BJ (cell line): ENCODE measurements at regions not wholly inside any gene's neighbourhood (a gene's known extent, or its start where the extent isn't known, plus 50 kb on each side); places are given as distances from the start of the nearest gene placed in this dataset.
"Not testable (repeated sequence)": the region's sequence is repeated elsewhere in the genome, so short reads cannot be mapped to it uniquely, and the experiment has no call there.

ENCODE experiments used
- CTCF ChIA-PET: fragments of 350-600 bp; formaldehyde crosslinking; extraction: SDS; loops from one replicate; lab custom pipeline; 2021; ENCODE audit warnings: antibody characterized with exemption, inconsistent platforms; lab: Yijun Ruan, JAX
- POLR2A ChIA-PET: fragments of 300-600 bp; sonication (Branson Sonifier 250); formaldehyde crosslinking; extraction: SDS; loops from one replicate; lab custom pipeline; 2021; ENCODE audit warnings: antibody characterized with exemption; lab: Charles Lee
- DNase-seq: peaks from one replicate; pipeline ENCODE4 v3.0.0-alpha.2; 2011; ENCODE audit warnings: low read depth
- H3K27me3 ChIP-seq: 2 replicates; pipeline ENCODE4 v1.6.0; 2011; ENCODE audit warnings: low read length; ENCODE audit not compliant: control insufficient read depth, insufficient read depth
- H3K36me3 ChIP-seq: 2 replicates; pipeline ENCODE4 v1.5.1; 2011; ENCODE audit warnings: low read length; ENCODE audit not compliant: control insufficient read depth, insufficient read depth
- H3K4me3 ChIP-seq: 2 replicates; pipeline ENCODE4 v1.5.1; 2011; ENCODE audit warnings: low read depth, mild to moderate bottlenecking, control low read depth, low read length
- TF ChIP-seq, protein P1 (sequence below): IDR thresholded peaks from 2 replicates; pipeline ENCODE4 v1.5.1; 2011; ENCODE audit warnings: low read depth, mild to moderate bottlenecking, control low read depth, inconsistent platforms, low read length, moderate library complexity; ENCODE audit not compliant: insufficient read depth

DNA sequence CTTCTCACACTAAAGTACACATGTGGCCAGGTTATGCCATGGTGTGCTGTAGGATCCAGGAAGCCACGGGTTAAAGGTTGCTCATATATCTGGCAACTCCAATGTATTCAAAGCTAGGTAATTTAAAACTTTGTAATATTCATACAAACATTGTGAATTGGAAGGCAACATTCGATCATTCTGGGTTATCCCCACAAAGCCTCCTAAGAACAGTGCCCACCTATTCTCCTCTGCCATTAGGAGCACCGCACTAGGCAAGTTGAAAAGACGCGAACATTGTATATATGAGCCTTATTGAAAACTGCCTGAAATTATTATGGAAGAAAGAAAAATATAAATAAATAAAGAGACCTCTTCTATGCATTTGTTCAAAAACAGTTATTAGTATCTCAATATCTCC, 228.2 kb downstream of the IGSF11 start:
- TF ChIP-seq, protein P1, sequence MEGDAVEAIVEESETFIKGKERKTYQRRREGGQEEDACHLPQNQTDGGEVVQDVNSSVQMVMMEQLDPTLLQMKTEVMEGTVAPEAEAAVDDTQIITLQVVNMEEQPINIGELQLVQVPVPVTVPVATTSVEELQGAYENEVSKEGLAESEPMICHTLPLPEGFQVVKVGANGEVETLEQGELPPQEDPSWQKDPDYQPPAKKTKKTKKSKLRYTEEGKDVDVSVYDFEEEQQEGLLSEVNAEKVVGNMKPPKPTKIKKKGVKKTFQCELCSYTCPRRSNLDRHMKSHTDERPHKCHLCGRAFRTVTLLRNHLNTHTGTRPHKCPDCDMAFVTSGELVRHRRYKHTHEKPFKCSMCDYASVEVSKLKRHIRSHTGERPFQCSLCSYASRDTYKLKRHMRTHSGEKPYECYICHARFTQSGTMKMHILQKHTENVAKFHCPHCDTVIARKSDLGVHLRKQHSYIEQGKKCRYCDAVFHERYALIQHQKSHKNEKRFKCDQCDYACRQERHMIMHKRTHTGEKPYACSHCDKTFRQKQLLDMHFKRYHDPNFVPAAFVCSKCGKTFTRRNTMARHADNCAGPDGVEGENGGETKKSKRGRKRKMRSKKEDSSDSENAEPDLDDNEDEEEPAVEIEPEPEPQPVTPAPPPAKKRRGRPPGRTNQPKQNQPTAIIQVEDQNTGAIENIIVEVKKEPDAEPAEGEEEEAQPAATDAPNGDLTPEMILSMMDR = no peak
- ChIA-PET CTCF (no interaction called here), POLR2A (no interaction called here)
- DNase-seq = no peak
- no peaks in the 10 kb centered on the region for H3K27me3 ChIP-seq
- no peak overlapping the region for H3K4me3 ChIP-seq
- no peaks in the 10 kb centered on the region for H3K36me3 ChIP-seq

DNA sequence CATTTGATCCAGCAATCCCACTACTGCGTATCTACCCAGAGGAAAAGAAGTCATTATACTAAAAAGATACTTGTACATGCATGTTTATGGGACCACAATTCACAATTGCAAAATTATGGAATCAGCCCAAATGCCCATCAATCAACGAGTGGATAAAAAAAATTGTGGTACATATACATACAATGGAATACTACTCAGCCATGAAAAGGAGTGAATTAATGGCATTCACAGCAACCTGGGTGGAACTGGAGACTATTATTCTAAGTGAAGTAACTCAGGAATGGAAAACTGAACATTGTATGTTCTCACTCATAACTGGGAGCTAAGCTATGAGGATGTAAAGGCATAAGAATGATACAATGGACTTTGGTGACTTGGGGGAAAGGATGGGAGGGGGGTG, 227.3 kb downstream of the IGSF11 start:
- H3K36me3 ChIP-seq, DNase-seq, H3K27me3 ChIP-seq, POLR2A ChIA-PET, CTCF ChIA-PET, H3K4me3 ChIP-seq: not testable (repeated sequence)

DNA sequence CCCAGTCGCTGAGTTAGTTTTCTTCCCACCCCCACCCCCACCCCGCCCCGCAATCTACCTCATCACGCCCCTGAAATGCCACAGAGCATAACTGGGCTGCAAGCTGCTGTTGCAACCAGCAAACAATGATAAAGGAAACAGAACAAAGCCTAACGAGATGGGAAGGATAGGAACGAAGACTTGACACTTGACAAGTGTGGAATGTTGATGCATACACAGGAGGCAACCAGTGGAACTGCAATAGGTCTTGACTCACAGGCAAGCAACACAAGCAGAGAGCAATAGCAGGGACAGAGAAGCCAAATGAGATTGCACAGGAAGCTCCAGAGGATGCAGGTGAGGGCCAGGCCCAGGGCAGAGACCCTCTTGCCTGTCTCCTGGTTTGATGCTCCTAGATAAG, 225.9 kb downstream of the IGSF11 start:
- ChIA-PET CTCF (interaction anchor here (1.0 to 1.3 kb wide), 2 partner anchors 8 to 10 kb away, joined by 4 to 5 read pairs; no protein-coding TSS in a partner anchor), POLR2A (no interaction called here)
- TF ChIP-seq, protein P1 = no peak

DNA sequence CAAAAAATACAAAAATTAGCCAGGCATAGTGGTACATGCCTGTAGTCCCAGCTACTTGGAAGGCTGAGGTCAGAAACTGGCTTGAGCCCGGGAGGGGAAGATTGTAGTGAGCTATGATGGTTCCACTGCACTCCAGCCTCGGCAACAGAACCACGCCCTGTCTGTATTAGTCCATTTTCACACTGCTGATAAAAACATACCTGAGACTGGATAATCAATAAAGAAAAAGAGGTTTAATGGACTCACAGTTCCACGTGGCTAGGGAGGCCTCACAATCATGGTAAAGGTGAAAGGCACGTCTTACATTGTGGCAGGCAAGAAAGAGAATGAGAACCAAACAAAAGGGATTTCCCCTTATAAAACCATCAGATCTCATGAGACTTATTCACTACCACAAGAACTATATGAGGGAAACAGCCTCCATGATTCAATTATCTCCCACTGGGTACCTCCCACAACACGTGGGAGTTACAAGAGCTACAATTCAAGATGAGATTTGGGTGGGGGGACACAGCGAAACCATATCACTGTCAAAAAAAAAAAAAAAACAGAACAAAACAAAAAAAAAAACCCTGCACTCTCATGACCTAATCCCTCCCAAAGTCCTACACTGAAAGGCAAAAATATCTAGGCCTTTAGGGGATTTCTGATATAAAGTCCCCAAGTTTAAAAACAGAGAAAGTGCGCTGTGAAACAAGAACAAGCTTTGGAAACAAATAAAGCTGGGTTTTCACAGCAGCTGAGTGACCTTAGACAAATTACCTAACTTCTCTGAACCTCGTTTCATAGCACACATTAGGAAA, 224.7 kb downstream of the IGSF11 start:
- Histone ChIP-seq H3K4me3 (no peak overlapping the region), H3K36me3 (no peaks in the 10 kb centered on the region), H3K27me3 (no peaks in the 10 kb centered on the region)
- ChIA-PET POLR2A (no interaction called here), CTCF (interaction anchor here (1.3 kb wide), 1 partner anchor 9 kb away, joined by 5 read pairs; no protein-coding TSS in a partner anchor)
- TF ChIP-seq, protein P1 = no peak
- no peak for DNase-seq

More for the DNA sequence above, 225.9 kb downstream of the IGSF11 start:
- no peak for DNase-seq
- H3K27me3 ChIP-seq = no peaks in the 10 kb centered on the region
- H3K36me3 ChIP-seq = no peaks in the 10 kb centered on the region
- no peak overlapping the region for H3K4me3 ChIP-seq

DNA sequence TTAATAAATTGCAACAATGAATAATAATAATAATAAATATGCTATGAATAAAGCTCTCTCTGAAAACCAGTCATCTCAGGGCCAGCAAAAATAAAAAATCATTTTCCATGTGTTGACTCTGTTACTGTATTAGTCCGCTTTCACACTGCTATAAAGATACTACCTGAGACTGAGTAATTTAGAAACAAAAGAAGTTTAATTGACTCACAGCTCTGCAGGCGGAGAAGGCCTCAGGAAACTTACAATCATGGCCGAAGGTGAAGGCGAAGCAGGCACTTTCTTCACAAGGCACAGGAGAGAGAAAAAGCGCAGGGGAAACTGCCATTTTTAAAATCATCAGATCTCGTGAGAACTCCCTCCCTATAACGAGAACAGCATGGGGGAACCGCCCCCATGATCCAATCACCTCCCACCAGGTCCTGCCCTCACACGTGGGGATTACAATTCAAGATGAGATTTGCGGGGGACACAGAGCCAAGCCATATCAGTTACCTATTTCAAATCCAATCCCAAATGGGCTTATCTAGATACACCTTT, 224.1 kb downstream of the IGSF11 start:
- H3K4me3 ChIP-seq = no peak overlapping the region
- no peaks in the 10 kb centered on the region for H3K27me3 ChIP-seq
- H3K36me3 ChIP-seq = no peaks in the 10 kb centered on the region
- TF ChIP-seq, protein P1 = no peak
- no peak for DNase-seq
- ChIA-PET CTCF (no interaction called here), POLR2A (no interaction called here)
